ENCODE measurements at regions not wholly inside any gene's neighbourhood (a gene's known extent, or its start where the extent isn't known, plus 50 kb on each side); places are given as distances from the start of the nearest gene placed in this dataset.

GRCh38 chr13:34034411-34034810 lies 216.5 kb downstream of the RFC3 start:
- H3K9me3 Mint-ChIP-seq (ENCODE audit: unreplicated experiment): peaks cover 6% of the 10 kb centered on the region
- H3K4me1 Mint-ChIP-seq (ENCODE audit: insufficient read depth, unreplicated experiment): peaks cover 21% of the 10 kb centered on the region
- no peak overlapping the region for H3K4me3 Mint-ChIP-seq (ENCODE audit: unreplicated experiment)
- POLR2A ChIA-PET: interaction anchor here (2.2 kb wide), 1 partner anchor 17 kb away, joined by 7 read pairs; no protein-coding TSS in a partner anchor
- no TSS peak for BruUV-seq (replicated peaks)
- intact Hi-C loops (cut with micrococcal nuclease): no loop called here
- CTCF ChIA-PET: interaction anchor here (0.6 kb wide), 1 partner anchor 774 kb away, joined by 6 read pairs; no protein-coding TSS in a partner anchor
- H3K36me3 Mint-ChIP-seq (ENCODE audit: insufficient read depth, unreplicated experiment): no peaks in the 10 kb centered on the region
- H3K27ac Mint-ChIP-seq (ENCODE audit: low read depth, unreplicated experiment): no peak overlapping the region
- TF ChIP-seq, protein P1, sequence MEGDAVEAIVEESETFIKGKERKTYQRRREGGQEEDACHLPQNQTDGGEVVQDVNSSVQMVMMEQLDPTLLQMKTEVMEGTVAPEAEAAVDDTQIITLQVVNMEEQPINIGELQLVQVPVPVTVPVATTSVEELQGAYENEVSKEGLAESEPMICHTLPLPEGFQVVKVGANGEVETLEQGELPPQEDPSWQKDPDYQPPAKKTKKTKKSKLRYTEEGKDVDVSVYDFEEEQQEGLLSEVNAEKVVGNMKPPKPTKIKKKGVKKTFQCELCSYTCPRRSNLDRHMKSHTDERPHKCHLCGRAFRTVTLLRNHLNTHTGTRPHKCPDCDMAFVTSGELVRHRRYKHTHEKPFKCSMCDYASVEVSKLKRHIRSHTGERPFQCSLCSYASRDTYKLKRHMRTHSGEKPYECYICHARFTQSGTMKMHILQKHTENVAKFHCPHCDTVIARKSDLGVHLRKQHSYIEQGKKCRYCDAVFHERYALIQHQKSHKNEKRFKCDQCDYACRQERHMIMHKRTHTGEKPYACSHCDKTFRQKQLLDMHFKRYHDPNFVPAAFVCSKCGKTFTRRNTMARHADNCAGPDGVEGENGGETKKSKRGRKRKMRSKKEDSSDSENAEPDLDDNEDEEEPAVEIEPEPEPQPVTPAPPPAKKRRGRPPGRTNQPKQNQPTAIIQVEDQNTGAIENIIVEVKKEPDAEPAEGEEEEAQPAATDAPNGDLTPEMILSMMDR (IDR thresholded peaks at IDR 0.05; ENCODE audit: unreplicated experiment): no peak
- H3K27me3 Mint-ChIP-seq (ENCODE audit: insufficient read depth, unreplicated experiment): no peaks in the 10 kb centered on the region
- no peak for DNase-seq (ENCODE audit: unreplicated experiment)

DNA sequence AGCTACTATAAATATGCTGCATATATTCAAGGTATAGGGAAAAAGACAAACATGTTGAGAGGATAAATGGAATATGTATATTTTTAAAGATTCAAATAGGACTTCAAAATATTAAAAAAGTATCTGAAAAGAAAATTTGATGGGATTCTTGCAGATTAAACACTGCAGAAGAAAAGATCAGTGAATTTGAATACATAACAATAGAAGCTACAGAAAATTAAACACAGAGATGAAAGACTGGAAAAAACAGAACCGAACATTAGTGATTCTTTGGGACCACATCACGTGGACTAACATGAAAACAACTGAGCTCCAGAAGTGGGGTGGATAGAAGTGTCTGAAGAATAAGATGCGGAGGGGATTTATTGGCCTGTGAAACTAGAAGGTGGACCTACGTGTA lies 217.2 kb downstream of the RFC3 start:
- Mint-ChIP-seq H3K4me3 (ENCODE audit: unreplicated experiment) (no peak overlapping the region), H3K9me3 (ENCODE audit: unreplicated experiment) (no peaks in the 10 kb centered on the region), H3K4me1 (ENCODE audit: insufficient read depth, unreplicated experiment) (peaks cover 21% of the 10 kb centered on the region), H3K27me3 (ENCODE audit: insufficient read depth, unreplicated experiment) (no peaks in the 10 kb centered on the region), H3K36me3 (ENCODE audit: insufficient read depth, unreplicated experiment) (no peaks in the 10 kb centered on the region), H3K27ac (ENCODE audit: low read depth, unreplicated experiment) (peak overlapping the region; percentile 63)
- intact Hi-C loops (cut with micrococcal nuclease): no loop called here
- BruUV-seq (replicated peaks): no TSS peak
- ChIA-PET CTCF (interaction anchor here (0.6 to 1.3 kb wide), 3 partner anchors 26 to 1310 kb away, joined by 3 to 6 read pairs (median 4); no protein-coding TSS in a partner anchor), POLR2A (interaction anchor here (1.2 to 2.2 kb wide), 5 partner anchors 9 to 94 kb away, joined by 3 to 7 read pairs (median 6); no protein-coding TSS in a partner anchor)
- DNase-seq (ENCODE audit: unreplicated experiment): no peak
- TF ChIP-seq, protein P1 (IDR thresholded peaks at IDR 0.05; ENCODE audit: unreplicated experiment): no peak

DNA sequence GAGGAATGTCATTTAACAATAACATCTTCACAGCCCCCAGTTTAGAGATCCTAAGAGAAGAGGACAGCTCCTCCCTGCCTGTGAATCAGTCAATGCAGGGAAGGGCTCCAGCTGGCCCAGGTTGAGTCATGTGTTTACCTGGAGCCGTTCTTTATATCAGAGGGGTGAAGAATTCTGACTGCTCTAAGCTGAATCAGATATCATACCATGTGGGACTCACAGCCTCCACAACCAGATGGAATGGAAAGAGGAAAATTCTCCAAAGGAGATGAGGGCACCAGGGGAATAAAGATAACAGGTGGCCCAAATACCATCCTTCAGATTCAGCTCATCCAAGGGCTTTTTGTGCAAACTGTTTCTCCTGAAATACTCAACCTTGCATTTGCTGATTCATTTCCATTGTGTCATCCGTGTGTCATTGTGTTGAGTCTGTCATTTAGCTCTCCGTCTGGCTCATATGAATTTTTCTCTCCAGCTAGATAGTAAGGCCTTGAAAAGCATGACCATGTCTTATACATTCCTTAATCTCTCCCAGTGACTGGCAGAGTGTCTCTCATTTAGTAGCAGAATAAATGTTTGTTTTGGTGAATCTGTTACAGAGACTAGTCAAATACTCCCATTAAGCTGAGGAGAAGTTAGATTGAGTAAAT lies 217.9 kb downstream of the RFC3 start:
- POLR2A ChIA-PET: interaction anchor here (1.2 to 2.2 kb wide), 5 partner anchors 9 to 95 kb away, joined by 3 to 7 read pairs (median 6); no protein-coding TSS in a partner anchor
- no peaks in the 10 kb centered on the region for H3K9me3 Mint-ChIP-seq (ENCODE audit: unreplicated experiment)
- CTCF ChIA-PET: interaction anchor here (0.6 to 1.3 kb wide), 6 partner anchors 9 to 1310 kb away, joined by 3 to 6 read pairs (median 4); no protein-coding TSS in a partner anchor
- peaks cover 21% of the 10 kb centered on the region for H3K4me1 Mint-ChIP-seq (ENCODE audit: insufficient read depth, unreplicated experiment)
- BruUV-seq (replicated peaks): no TSS peak
- no peaks in the 10 kb centered on the region for H3K36me3 Mint-ChIP-seq (ENCODE audit: insufficient read depth, unreplicated experiment)
- H3K27me3 Mint-ChIP-seq (ENCODE audit: insufficient read depth, unreplicated experiment): no peaks in the 10 kb centered on the region
- TF ChIP-seq, protein P1 (IDR thresholded peaks at IDR 0.05; ENCODE audit: unreplicated experiment): no peak
- peak overlapping the region; percentile 63 for H3K27ac Mint-ChIP-seq (ENCODE audit: low read depth, unreplicated experiment)
- intact Hi-C loops (cut with micrococcal nuclease): no loop called here
- H3K4me3 Mint-ChIP-seq (ENCODE audit: unreplicated experiment): no peak overlapping the region
- peak; percentile 44 for DNase-seq (ENCODE audit: unreplicated experiment)

GRCh38 chr13:34037636-34038540 lies 219.9 kb downstream of the RFC3 start:
- no TSS peak for BruUV-seq (replicated peaks)
- no peak overlapping the region for H3K4me3 Mint-ChIP-seq (ENCODE audit: unreplicated experiment)
- H3K27ac Mint-ChIP-seq (ENCODE audit: low read depth, unreplicated experiment): no peak overlapping the region
- DNase-seq (ENCODE audit: unreplicated experiment): no peak
- CTCF ChIA-PET: interaction anchor here (1.2 to 1.6 kb wide), 2 partner anchors 38 to 40 kb away, joined by 5 to 6 read pairs; no protein-coding TSS in a partner anchor
- POLR2A ChIA-PET: interaction anchor here (0.6 to 1.1 kb wide), 3 partner anchors 9 to 97 kb away, joined by 3 to 4 read pairs (median 3); no protein-coding TSS in a partner anchor
- H3K4me1 Mint-ChIP-seq (ENCODE audit: insufficient read depth, unreplicated experiment): peaks cover 21% of the 10 kb centered on the region
- H3K36me3 Mint-ChIP-seq (ENCODE audit: insufficient read depth, unreplicated experiment): no peaks in the 10 kb centered on the region
- intact Hi-C loops (cut with micrococcal nuclease): no loop called here
- H3K27me3 Mint-ChIP-seq (ENCODE audit: insufficient read depth, unreplicated experiment): no peaks in the 10 kb centered on the region
- H3K9me3 Mint-ChIP-seq (ENCODE audit: unreplicated experiment): no peaks in the 10 kb centered on the region
- TF ChIP-seq, protein P1 (IDR thresholded peaks at IDR 0.05; ENCODE audit: unreplicated experiment): no peak

Data from MCF 10A (cell line).